GM19467 (cell line): ENCODE measurements at regions not wholly inside any gene's neighbourhood (a gene's known extent, or its start where the extent isn't known, plus 50 kb on each side); places are given as distances from the start of the nearest gene placed in this dataset.
A peak's percentile ranks its signal among the peaks of the same experiment; 100 is the strongest.
"Not testable (repeated sequence)": the region's sequence is repeated elsewhere in the genome, so short reads cannot be mapped to it uniquely, and the experiment has no call there.

Experiments
- ATAC-seq: cut with Tn5 transposase; IDR thresholded peaks from one replicate; pipeline ENCODE4 v1.9.1; 2021; ENCODE audit warnings: mild to moderate bottlenecking, moderate library complexity; ENCODE audit not compliant: unreplicated experiment

GRCh38 chr2:212875950-212876349 lies 275.5 kb downstream of the IKZF2 start:
- ATAC-seq, result not testable (repeated sequence)

- no peak for ATAC-seq
Measured at GRCh38 chr2:212873256-212873655, 278.2 kb downstream of the IKZF2 start.

- ATAC-seq, result no peak
Measured at GRCh38 chr2:212871597-212871996, 279.8 kb downstream of the IKZF2 start.

- ATAC-seq, result no peak
Measured at GRCh38 chr2:212864186-212864585, 287.2 kb downstream of the IKZF2 start.

GRCh38 chr2:212863185-212863588 lies 288.2 kb downstream of the IKZF2 start:
- ATAC-seq, result no peak

GRCh38 chr2:212858496-212858895 lies 292.9 kb downstream of the IKZF2 start:
- ATAC-seq, result no peak

GRCh38 chr2:212854771-212855170 lies 296.6 kb downstream of the IKZF2 start:
- ATAC-seq, result no peak

GRCh38 chr2:212854116-212854515 lies 297.3 kb downstream of the IKZF2 start:
- ATAC-seq, result no peak

GRCh38 chr2:212845941-212846340 lies 305.5 kb downstream of the IKZF2 start:
- no peak for ATAC-seq

GRCh38 chr2:212843409-212844199 lies 305.0 kb upstream of the ERBB4 start:
- peak; percentile 54 for ATAC-seq

GRCh38 chr2:212842544-212843185 lies 304.1 kb upstream of the ERBB4 start:
- ATAC-seq, result no peak

- no peak for ATAC-seq
Measured at GRCh38 chr2:212841460-212841859, 302.9 kb upstream of the ERBB4 start.

- ATAC-seq, result no peak
Measured at GRCh38 chr2:212832211-212833195, 293.9 kb upstream of the ERBB4 start.

- no peak for ATAC-seq
Measured at GRCh38 chr2:212831671-212832199, 293.1 kb upstream of the ERBB4 start.

- ATAC-seq, result no peak
Measured at GRCh38 chr2:212816267-212816666, 277.7 kb upstream of the ERBB4 start.

- ATAC-seq, result no peak
Measured at GRCh38 chr2:212815453-212815852, 276.9 kb upstream of the ERBB4 start.

GRCh38 chr2:212814941-212815340 lies 276.3 kb upstream of the ERBB4 start:
- no peak for ATAC-seq

- ATAC-seq, result no peak
Measured at GRCh38 chr2:212811921-212812320, 273.3 kb upstream of the ERBB4 start.

- ATAC-seq, result no peak
Measured at GRCh38 chr2:212811036-212811805, 272.6 kb upstream of the ERBB4 start.

GRCh38 chr2:212797484-212798205 lies 259.0 kb upstream of the ERBB4 start:
- ATAC-seq, result no peak
